ENCODE measurements at regions not wholly inside any gene's neighbourhood (a gene's known extent, or its start where the extent isn't known, plus 50 kb on each side); places are given as distances from the start of the nearest gene placed in this dataset.

- Histone ChIP-seq H3K4me3 (no peak overlapping the region), H3K27me3 (peaks cover 9% of the 10 kb centered on the region), H3K36me3 (no peaks in the 10 kb centered on the region), H3K9me3 (no peaks in the 10 kb centered on the region), H3K27ac (no peak overlapping the region), H3K4me1 (no peaks in the 10 kb centered on the region)
- 79 to 80% methylated on average over 1 to 2 of the region's 2 CpGs for WGBS, 2 donors (ENCODE audit: low coverage in 1 of 2)
- in situ Hi-C loops (cut with MboI; ENCODE audit: low pct_ligation_motif_present in 1 of 4, low pct_unique_long_range_greater_than_20kb in 1 of 4, low sequenced_read_pairs in 3 of 4), result no loop called here
- no peak for TF ChIP-seq POLR2A (IDR thresholded peaks at IDR 0.05)
- intact Hi-C loops (cut with DNase I; ENCODE audit: low total_unique reads), result no loop called here
- DNase-seq, result no peak
Measured at GRCh38 chr1:5812295-5812694, 179.9 kb downstream of the NPHP4 start.

GRCh38 chr1:5811419-5811818 is 180.8 kb downstream of the NPHP4 start:
- no peaks in the 10 kb centered on the region for H3K36me3 ChIP-seq
- 52% methylated on average over 11 of the region's 11 CpGs; no CpG with 5 or more reads in 1 of the 2 donors for WGBS, 2 donors (ENCODE audit: low coverage in 1 of 2)
- no peaks in the 10 kb centered on the region for H3K4me1 ChIP-seq
- H3K27me3 ChIP-seq, result peaks cover 9% of the 10 kb centered on the region
- no peak overlapping the region for H3K27ac ChIP-seq
- H3K9me3 ChIP-seq, result no peaks in the 10 kb centered on the region
- intact Hi-C loops (cut with DNase I; ENCODE audit: low total_unique reads), result no loop called here
- no peak for DNase-seq
- in situ Hi-C loops (cut with MboI; ENCODE audit: low pct_ligation_motif_present in 1 of 4, low pct_unique_long_range_greater_than_20kb in 1 of 4, low sequenced_read_pairs in 3 of 4), result no loop called here
- no peak overlapping the region for H3K4me3 ChIP-seq
- TF ChIP-seq POLR2AphosphoS5 (IDR thresholded peaks at IDR 0.05) (no peak), POLR2A (IDR thresholded peaks at IDR 0.05) (no peak), EP300 (IDR thresholded peaks at IDR 0.05; ENCODE audit: low read depth) (no peak), CTCF (IDR thresholded peaks at IDR 0.05) (no peak)

GRCh38 chr1:5810553-5811270 is 181.5 kb downstream of the NPHP4 start:
- no peak for DNase-seq
- H3K27ac ChIP-seq, result no peak overlapping the region
- H3K4me1 ChIP-seq, result no peaks in the 10 kb centered on the region
- no peaks in the 10 kb centered on the region for H3K36me3 ChIP-seq
- H3K9me3 ChIP-seq, result no peaks in the 10 kb centered on the region
- WGBS, 2 donors (ENCODE audit: low coverage in 1 of 2), result 43 to 62% methylated on average over 5 to 11 of the region's 11 CpGs
- H3K4me3 ChIP-seq, result no peak overlapping the region
- peaks cover 9% of the 10 kb centered on the region for H3K27me3 ChIP-seq
- no peak for TF ChIP-seq POLR2A (IDR thresholded peaks at IDR 0.05)
- no peak for TF ChIP-seq CTCF (IDR thresholded peaks at IDR 0.05)
- no peak for TF ChIP-seq EP300 (IDR thresholded peaks at IDR 0.05; ENCODE audit: low read depth)
- no peak for TF ChIP-seq POLR2AphosphoS5 (IDR thresholded peaks at IDR 0.05)
- in situ Hi-C loops (cut with MboI; ENCODE audit: low pct_ligation_motif_present in 1 of 4, low pct_unique_long_range_greater_than_20kb in 1 of 4, low sequenced_read_pairs in 3 of 4), result no loop called here
- intact Hi-C loops (cut with DNase I; ENCODE audit: low total_unique reads), result no loop called here

GRCh38 chr1:5810131-5810530 is 182.1 kb downstream of the NPHP4 start:
- Histone ChIP-seq H3K36me3 (no peaks in the 10 kb centered on the region), H3K4me3 (no peak overlapping the region), H3K27ac (no peak overlapping the region), H3K9me3 (no peaks in the 10 kb centered on the region), H3K4me1 (no peaks in the 10 kb centered on the region), H3K27me3 (peaks cover 9% of the 10 kb centered on the region)
- 88 to 93% methylated on average over 5 to 16 of the region's 16 CpGs for WGBS, 2 donors (ENCODE audit: low coverage in 1 of 2)
- in situ Hi-C loops (cut with MboI; ENCODE audit: low pct_ligation_motif_present in 1 of 4, low pct_unique_long_range_greater_than_20kb in 1 of 4, low sequenced_read_pairs in 3 of 4), result no loop called here
- TF ChIP-seq EP300 (IDR thresholded peaks at IDR 0.05; ENCODE audit: low read depth) (no peak), CTCF (IDR thresholded peaks at IDR 0.05) (no peak), POLR2A (IDR thresholded peaks at IDR 0.05) (no peak), POLR2AphosphoS5 (IDR thresholded peaks at IDR 0.05) (no peak)
- no peak for DNase-seq
- intact Hi-C loops (cut with DNase I; ENCODE audit: low total_unique reads), result no loop called here
